NCI-H69 (cell line): ENCODE measurements at regions not wholly inside any gene's neighbourhood (a gene's known extent, or its start where the extent isn't known, plus 50 kb on each side); places are given as distances from the start of the nearest gene placed in this dataset.
"Not testable (repeated sequence)": the region's sequence is repeated elsewhere in the genome, so short reads cannot be mapped to it uniquely, and the experiment has no call there.

ENCODE experiments used
- DNase-seq: peaks from one replicate; lab custom pipeline; 2025; lab: John Stamatoyannopoulos, UW

GRCh38 chr2:106292627-106293026 lies 98.5 kb upstream of the UXS1 start:
- no peak for DNase-seq

- DNase-seq = no peak
Observed at GRCh38 chr2:106288873-106289272, 94.8 kb upstream of the UXS1 start.

GRCh38 chr2:106285237-106285829 lies 91.2 kb upstream of the UXS1 start:
- no peak for DNase-seq

GRCh38 chr2:106284691-106285202 lies 90.6 kb upstream of the UXS1 start:
- DNase-seq = no peak

GRCh38 chr2:106284255-106284654 lies 90.2 kb upstream of the UXS1 start:
- DNase-seq = no peak

- DNase-seq = peak; percentile 68
Observed at GRCh38 chr2:106283228-106284152, 89.4 kb upstream of the UXS1 start.

GRCh38 chr2:106282462-106283170 lies 88.5 kb upstream of the UXS1 start:
- DNase-seq = peak; percentile 33

GRCh38 chr2:106281907-106282430 lies 87.9 kb upstream of the UXS1 start:
- not testable (repeated sequence) for DNase-seq

- no peak for DNase-seq
Observed at GRCh38 chr2:106280722-106281446, 86.8 kb upstream of the UXS1 start.

- no peak for DNase-seq
Observed at GRCh38 chr2:106280224-106280623, 86.1 kb upstream of the UXS1 start.

GRCh38 chr2:106278112-106278876 lies 84.2 kb upstream of the UXS1 start:
- DNase-seq = no peak

- DNase-seq = no peak
Observed at GRCh38 chr2:106277426-106277825, 83.3 kb upstream of the UXS1 start.

- no peak for DNase-seq
Observed at GRCh38 chr2:106275971-106276370, 81.9 kb upstream of the UXS1 start.

GRCh38 chr2:106274668-106275067 lies 80.6 kb upstream of the UXS1 start:
- DNase-seq = no peak

- peak; percentile 30 for DNase-seq
Observed at GRCh38 chr2:106272216-106272807, 78.2 kb upstream of the UXS1 start.

GRCh38 chr2:106270471-106270891 lies 76.4 kb upstream of the UXS1 start:
- DNase-seq = no peak

GRCh38 chr2:106269591-106270291 lies 75.6 kb upstream of the UXS1 start:
- DNase-seq = peak; percentile 81

GRCh38 chr2:106267997-106268396 lies 73.9 kb upstream of the UXS1 start:
- no peak for DNase-seq

GRCh38 chr2:106261871-106262321 lies 67.8 kb upstream of the UXS1 start:
- no peak for DNase-seq

- not testable (repeated sequence) for DNase-seq
Observed at GRCh38 chr2:106258859-106259258, 64.8 kb upstream of the UXS1 start.
